GM21737 (cell line): ENCODE measurements at regions not wholly inside any gene's neighbourhood (a gene's known extent, or its start where the extent isn't known, plus 50 kb on each side); places are given as distances from the start of the nearest gene placed in this dataset.

Experiments used
- ATAC-seq: cut with Tn5 transposase; IDR thresholded peaks from one replicate; pipeline ENCODE4 v1.9.1; 2021; ENCODE audit warnings: mild to moderate bottlenecking, moderate library complexity; ENCODE audit not compliant: unreplicated experiment

DNA sequence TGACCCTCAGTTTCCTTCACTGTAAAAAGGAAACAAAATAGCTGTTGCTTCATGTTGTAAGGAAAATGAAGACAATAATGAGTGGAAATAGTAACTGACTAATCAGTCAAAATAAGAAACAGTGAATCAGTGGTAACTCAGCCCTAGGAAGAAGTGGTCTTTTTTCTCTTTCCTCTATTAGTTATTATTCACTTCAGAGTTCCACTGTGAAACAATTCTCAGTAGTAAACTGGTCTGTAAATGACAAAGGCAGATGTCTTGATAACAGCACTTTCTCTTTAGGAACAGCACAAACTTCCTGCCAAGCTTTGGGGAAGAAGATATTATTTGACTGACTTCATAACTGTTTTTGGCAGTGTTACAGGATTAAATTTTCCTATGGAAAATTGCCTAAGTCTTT is 600.5 kb upstream of the KLHL1 start:
- no peak for ATAC-seq

DNA sequence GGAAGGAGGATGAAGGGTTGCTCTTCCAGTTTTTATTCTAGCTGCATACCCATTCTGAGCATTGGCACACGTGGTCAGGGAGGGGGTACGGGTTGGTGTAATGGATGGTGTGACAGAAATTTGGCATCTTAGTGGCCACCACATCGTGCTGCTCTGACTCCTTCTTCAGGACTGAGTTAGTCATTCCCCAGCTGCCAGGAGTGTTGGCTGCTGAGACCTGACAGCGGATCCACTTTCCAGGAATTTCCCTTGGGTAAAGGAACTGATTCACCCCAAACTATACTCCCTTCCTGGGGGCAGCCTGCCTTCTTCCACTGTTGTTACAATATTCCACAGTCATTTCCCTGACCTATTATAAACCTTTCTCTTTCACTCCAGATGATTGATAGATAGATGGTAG is 595.5 kb upstream of the KLHL1 start:
- ATAC-seq, result no peak

DNA sequence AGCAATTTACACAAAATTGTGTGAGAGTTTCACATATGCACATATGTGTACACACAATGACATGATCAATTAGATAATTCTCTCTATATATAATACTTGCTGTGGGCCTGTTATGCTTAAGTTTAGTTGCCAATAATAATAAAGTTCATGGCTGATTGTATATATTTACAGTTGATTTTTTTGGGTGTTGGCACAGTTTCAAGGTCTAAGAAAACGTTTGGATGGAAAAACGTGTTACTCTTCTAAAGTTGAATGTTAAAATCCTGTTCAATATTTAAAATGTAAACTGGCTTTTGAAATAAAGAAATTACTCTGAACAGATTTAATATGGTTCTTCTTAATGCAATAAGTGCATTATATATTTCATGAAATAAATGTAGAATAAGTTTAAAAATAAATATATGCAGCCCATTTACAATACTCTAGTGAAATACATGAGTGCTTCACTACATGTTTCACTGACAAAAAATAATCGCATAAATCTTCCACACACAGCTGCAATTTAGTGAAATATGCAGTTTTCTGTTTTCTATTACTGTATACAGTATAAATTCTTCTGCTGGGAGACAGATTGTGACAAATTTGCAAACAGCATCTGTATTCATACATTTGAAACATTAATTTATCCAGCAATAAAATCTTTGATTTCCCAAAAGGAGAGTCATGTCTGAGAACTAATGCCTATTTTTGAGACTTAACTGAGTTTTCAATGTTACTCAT is 586.9 kb upstream of the KLHL1 start:
- no peak for ATAC-seq

GRCh38 chr13:70668983-70669382 is 560.7 kb upstream of the KLHL1 start:
- ATAC-seq, result no peak

- no peak for ATAC-seq
These were observed 560.0 kb upstream of the KLHL1 start for GRCh38 chr13:70668293-70668692.

DNA sequence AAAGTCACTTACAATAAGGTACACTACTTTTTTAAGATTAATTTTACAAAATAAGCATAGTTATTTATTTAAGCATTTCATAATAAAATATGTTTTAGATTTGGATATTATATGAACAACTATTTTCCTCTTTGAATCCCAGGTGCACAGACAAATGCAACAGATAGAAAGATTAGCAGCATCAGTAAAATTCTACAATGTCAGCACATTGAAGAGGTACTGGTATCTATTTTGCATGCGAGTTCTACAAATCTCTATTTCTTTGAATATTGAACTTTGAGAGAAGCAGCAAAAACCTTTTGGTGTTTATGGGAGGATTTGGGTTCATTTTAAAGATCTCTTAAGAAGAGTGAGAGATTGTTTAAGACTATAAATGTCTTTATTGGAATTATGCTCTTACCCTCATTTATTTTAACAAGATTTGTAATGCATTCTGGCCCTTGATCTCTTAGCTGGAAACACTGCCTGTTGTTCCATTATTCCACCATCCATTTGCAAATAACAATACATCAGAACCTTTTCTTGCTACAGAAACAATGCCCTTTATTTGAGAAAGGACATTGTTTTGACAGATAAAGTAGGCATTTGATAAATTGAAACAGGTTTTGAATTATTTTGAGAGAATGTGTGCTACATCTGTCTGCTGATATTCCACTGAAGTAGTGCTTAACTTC is 558.8 kb upstream of the KLHL1 start:
- ATAC-seq, result no peak

DNA sequence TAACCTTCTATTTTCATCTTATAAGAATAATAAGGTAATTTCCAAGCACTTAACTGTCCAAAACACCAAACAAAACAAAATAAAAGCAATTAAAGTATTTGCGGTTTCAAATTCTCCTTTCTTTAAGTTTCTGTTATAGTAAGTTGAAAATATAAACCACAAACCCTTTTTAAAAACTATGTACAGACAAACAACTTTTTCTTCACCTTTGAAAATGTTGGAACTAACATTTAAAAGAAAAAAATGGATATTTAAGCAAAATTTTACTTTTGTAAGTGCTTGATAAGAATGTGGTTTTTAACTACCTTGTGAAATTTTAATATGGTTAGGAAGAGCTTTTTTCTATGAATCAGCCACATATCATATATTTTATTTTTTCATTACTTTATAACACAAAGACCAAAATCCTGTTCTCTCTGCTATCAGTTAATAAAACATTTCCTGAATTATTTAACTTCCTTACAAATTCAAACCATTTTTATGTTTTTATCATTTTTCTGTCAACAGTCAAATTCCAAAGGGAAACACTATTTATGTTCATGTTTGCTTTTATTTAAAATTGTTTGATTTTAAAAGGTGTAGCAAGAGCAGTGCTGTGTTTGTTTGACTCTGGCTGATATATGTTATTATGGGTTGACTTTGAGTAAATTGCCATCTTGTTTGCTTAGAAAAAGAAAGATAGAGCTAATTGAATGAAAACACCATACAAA is 554.1 kb upstream of the KLHL1 start:
- no peak for ATAC-seq

DNA sequence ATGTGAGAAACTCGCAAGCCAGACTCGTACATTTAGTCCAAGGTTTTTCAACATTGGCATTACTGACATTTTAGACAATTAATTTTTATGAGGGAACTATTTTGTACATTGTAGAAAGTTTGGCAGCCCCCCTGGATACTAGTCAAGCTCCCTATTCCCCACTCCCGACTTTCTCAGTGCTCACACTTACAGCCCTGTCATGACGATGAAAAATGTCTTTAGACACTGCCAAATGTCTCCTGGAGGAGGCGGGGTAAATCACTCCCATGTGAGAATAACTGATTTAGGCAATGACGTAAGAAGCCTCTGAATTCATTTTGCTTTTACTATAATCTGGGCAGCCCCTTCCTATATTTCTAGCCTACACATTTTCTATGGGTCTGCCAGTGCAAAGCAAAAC is 535.8 kb upstream of the KLHL1 start:
- ATAC-seq, result no peak

DNA sequence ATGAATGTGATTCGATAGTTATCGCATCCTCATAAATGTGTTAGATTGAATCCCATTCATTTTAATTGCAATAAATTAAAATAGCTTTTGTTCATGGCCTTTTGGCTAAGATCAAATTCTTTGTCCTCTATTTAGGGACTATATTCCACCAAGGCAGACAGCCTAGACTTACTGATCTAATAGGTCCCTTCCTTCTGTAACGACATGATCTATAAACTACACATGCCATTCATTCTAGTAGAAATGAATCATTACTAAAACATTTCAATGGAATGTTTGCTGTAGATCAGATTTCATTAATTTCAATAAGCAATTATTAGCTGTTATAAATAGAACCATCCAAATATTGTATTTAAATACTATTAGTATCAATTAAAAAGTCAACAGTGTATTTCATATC is 526.6 kb upstream of the KLHL1 start:
- ATAC-seq, result no peak

GRCh38 chr13:70630247-70630646 is 522.0 kb upstream of the KLHL1 start:
- no peak for ATAC-seq

DNA sequence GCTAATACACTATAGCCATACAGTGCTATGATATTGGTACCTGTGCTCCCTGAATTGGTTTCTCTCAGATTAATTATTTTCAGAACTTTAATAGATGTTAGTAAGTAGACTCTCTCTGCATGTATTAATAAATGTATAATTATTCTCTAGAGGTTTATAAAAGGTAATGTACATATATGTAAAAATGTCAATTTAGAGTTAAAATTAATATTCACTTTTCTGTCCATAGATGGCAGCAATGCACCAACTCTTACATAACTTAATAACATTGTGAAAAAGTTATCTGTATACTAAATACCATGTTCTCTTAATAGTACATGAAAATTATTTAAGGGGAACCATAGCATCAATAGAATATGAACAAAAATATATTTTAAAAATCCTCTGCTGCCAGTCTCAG is 515.0 kb upstream of the KLHL1 start:
- ATAC-seq, result no peak

DNA sequence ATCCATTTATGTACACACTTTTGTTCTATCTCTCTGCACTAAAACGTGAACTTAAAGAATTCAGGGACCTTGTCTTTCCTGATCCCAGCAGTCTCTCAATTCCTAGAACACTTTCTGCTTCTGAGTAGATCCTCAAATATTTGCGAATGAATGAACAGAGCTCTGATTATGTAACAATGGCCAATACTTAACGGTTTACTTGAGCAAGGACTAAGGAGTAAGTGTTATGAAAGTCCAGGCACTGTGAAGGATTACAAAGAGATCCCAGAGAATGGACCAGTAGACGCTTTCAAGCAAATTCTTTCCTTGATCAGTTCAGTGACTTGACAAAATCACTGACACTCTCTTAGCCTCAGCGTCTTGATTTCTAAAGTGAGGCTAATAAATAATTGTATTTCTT is 514.5 kb upstream of the KLHL1 start:
- ATAC-seq, result no peak

GRCh38 chr13:70619936-70620335 is 511.7 kb upstream of the KLHL1 start:
- no peak for ATAC-seq

DNA sequence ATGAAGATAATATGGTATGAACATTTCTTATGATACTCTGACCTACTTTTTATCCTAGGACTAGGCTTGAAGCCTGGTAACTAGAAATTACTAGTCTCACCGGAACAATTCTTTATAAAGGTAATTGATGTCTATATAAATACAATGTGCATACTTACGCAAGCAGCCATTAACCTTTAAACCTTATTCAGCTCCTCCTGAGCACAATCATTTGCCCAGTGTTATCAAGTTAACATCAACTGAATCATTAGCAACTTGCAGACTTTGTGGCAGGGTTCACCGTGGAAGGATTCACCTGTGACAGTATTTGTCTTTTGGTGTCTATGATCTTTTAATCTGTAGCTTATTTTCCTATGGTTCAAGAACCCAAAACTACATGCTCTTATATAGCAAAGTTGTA is 508.6 kb upstream of the KLHL1 start:
- no peak for ATAC-seq

GRCh38 chr13:70613295-70613694 is 505.0 kb upstream of the KLHL1 start:
- no peak for ATAC-seq

- no peak for ATAC-seq
These were observed 504.6 kb upstream of the KLHL1 start for GRCh38 chr13:70612881-70613280.

- no peak for ATAC-seq
These were observed 496.2 kb upstream of the KLHL1 start for GRCh38 chr13:70604448-70604847.

- ATAC-seq, result no peak
These were observed 485.5 kb upstream of the KLHL1 start for GRCh38 chr13:70593716-70594115.

DNA sequence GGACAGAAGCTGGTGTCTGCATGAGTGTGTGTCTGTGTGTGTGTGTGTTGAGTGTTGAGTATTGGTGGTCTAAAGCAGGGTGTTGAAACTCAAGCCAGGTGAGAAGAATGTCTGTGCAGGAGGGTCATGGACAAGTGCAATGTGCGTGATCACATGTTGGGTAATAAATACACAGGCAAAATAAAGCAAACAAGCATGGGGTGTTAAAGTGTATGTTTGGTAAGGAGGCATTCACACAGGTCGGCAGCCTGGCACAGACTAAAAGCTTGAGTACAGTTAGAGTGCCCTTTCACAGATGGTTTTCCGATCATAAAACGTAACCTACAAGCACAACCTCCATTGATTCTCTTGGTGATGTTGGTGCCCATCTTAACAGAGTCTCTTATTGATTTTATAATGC is 476.9 kb upstream of the KLHL1 start:
- ATAC-seq, result no peak

- ATAC-seq, result no peak
These were observed 472.6 kb upstream of the KLHL1 start for GRCh38 chr13:70580825-70581224.

- ATAC-seq, result no peak
These were observed 471.7 kb upstream of the KLHL1 start for GRCh38 chr13:70579941-70580340.

- ATAC-seq, result no peak
These were observed 463.0 kb upstream of the KLHL1 start for GRCh38 chr13:70571221-70571620.
